Parathyroid adenoma (tissue), 2 donors: ENCODE measurements at regions not wholly inside any gene's neighbourhood (a gene's known extent, or its start where the extent isn't known, plus 50 kb on each side); places are given as distances from the start of the nearest gene placed in this dataset.

Experiments used
- H2AFZ ChIP-seq: fragments of 300-600 bp; sonication (generic); one replicate; pipeline ENCODE4 v1.7.0; 2017; ENCODE audit warnings: antibody characterized with exemption, mild to moderate bottlenecking
- H3K27ac ChIP-seq: fragments of 300-600 bp; sonication (generic); one replicate; pipeline ENCODE4 v1.7.0; 2017
- H3K27me3 ChIP-seq: fragments of 300-600 bp; sonication (generic); one replicate; pipeline ENCODE4 v1.7.0; 2017; ENCODE audit warnings: low read length; ENCODE audit not compliant: control insufficient read depth, insufficient read depth
- H3K36me3 ChIP-seq: fragments of 300-600 bp; sonication (generic); one replicate; pipeline ENCODE4 v1.7.0; 2017; ENCODE audit warnings: low read length; ENCODE audit not compliant: control insufficient read depth, insufficient read depth
- H3K4me1 ChIP-seq: fragments of 300-600 bp; sonication (generic); one replicate; pipeline ENCODE4 v1.7.0; 2017; ENCODE audit warnings: control low read depth
- H3K4me2 ChIP-seq: fragments of 300-600 bp; sonication (generic); one replicate; pipeline ENCODE4 v1.7.0; 2017; ENCODE audit warnings: low read length
- H3K4me3 ChIP-seq: fragments of 300-600 bp; sonication (generic); one replicate; pipeline ENCODE4 v1.7.0; 2017; ENCODE audit warnings: low read depth, low read length
- H3K79me2 ChIP-seq: fragments of 300-600 bp; sonication (generic); one replicate; pipeline ENCODE4 v1.7.0; 2017; ENCODE audit warnings: control low read depth
- H3K9ac ChIP-seq: fragments of 300-600 bp; sonication (generic); one replicate; pipeline ENCODE4 v1.7.0; 2017; ENCODE audit warnings: mild to moderate bottlenecking
- H3K9me3 ChIP-seq: fragments of 300-600 bp; sonication (generic); one replicate; pipeline ENCODE4 v1.7.0; 2017; ENCODE audit warnings: low read length; ENCODE audit not compliant: control insufficient read depth
- CTCF ChIP-seq: fragments of 300-600 bp; sonication (generic); IDR thresholded peaks from one replicate; pipeline ENCODE4 v1.7.0; 2017; ENCODE audit warnings: antibody characterized with exemption, mild to moderate bottlenecking
- donor health status: primary hyperparathyroidism.

- TF ChIP-seq CTCF: no peak
- H3K4me3 ChIP-seq: no peak overlapping the region
- H3K9ac ChIP-seq: no peak overlapping the region
- no peak overlapping the region for H3K27ac ChIP-seq
- H2AFZ ChIP-seq: no peak overlapping the region
- no peaks in the 10 kb centered on the region for H3K27me3 ChIP-seq
- H3K79me2 ChIP-seq: no peaks in the 10 kb centered on the region
- H3K9me3 ChIP-seq: no peaks in the 10 kb centered on the region
- H3K36me3 ChIP-seq: no peaks in the 10 kb centered on the region
- H3K4me1 ChIP-seq: no peaks in the 10 kb centered on the region
- H3K4me2 ChIP-seq: no peak overlapping the region
These were observed 344.8 kb downstream of the ZNF608 start for GRCh38 chr5:124401476-124402143.

DNA sequence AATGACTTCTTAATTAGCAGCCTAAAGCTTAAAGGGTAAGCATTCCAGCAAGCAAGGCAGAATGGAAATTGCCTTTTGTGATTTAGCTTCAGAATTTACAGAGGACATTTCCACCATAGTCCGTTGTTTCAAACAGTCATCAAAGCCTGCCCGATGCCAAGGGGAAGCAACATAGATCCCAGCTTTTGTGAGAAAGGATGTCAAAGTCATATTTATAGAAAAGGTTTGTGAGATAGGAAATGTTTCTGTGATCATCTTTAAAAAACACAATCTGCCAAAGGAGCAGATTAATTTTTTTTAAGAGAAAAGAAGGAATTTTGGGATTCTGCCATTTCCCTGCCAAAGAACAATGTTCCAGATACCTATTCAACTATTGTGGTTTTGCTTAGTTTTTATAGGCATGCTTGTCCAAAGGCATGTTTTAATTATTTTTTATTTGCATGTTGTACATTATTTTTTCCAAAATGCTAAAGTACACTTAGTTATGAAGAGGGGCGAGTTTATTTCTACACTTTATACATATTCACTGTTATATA, 346.9 kb downstream of the ZNF608 start:
- Histone ChIP-seq H3K27ac (no peak overlapping the region), H3K79me2 (no peaks in the 10 kb centered on the region), H3K4me3 (no peak overlapping the region), H3K9ac (no peak overlapping the region), H3K4me1 (no peaks in the 10 kb centered on the region), H3K36me3 (no peaks in the 10 kb centered on the region), H3K9me3 (no peaks in the 10 kb centered on the region), H3K4me2 (no peak overlapping the region), H2AFZ (no peak overlapping the region), H3K27me3 (no peaks in the 10 kb centered on the region)
- TF ChIP-seq CTCF: no peak

- no peaks in the 10 kb centered on the region for H3K27me3 ChIP-seq
- no peaks in the 10 kb centered on the region for H3K79me2 ChIP-seq
- H3K36me3 ChIP-seq: no peaks in the 10 kb centered on the region
- H2AFZ ChIP-seq: no peak overlapping the region
- TF ChIP-seq CTCF: no peak
- H3K27ac ChIP-seq: no peak overlapping the region
- H3K4me2 ChIP-seq: no peak overlapping the region
- no peak overlapping the region for H3K9ac ChIP-seq
- no peak overlapping the region for H3K4me3 ChIP-seq
- H3K9me3 ChIP-seq: no peaks in the 10 kb centered on the region
- no peaks in the 10 kb centered on the region for H3K4me1 ChIP-seq
These were observed 348.0 kb downstream of the ZNF608 start for GRCh38 chr5:124398460-124398859.

DNA sequence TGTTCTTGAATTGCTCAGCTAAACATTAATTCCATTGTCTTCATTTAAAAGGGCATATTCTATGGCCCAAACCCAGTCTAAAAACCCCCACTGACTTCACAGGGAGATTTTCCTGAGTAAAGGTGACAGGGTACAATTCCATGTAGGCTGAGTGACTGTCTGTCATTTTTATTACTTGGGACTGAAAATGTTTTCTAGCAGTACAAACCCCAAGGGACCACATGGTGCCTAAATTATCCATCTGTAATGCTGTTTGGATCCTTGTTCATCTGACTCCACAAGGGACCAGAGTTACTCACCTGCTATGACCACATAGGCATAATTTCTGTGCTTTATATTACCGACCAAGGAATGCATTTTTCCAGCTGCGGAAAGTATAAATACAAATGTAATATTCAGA, 349.1 kb downstream of the ZNF608 start:
- no peak overlapping the region for H3K27ac ChIP-seq

More for the DNA sequence above, 349.1 kb downstream of the ZNF608 start:
- no peak for TF ChIP-seq CTCF
- Histone ChIP-seq H3K9me3 (no peaks in the 10 kb centered on the region), H3K4me2 (no peak overlapping the region), H3K36me3 (no peaks in the 10 kb centered on the region), H3K79me2 (no peaks in the 10 kb centered on the region), H3K4me3 (no peak overlapping the region), H2AFZ (no peak overlapping the region), H3K9ac (no peak overlapping the region), H3K4me1 (no peaks in the 10 kb centered on the region), H3K27me3 (no peaks in the 10 kb centered on the region)
